Activated CD4-positive, alpha-beta T cell treated with anti-CD3 and anti-CD28 coated beads, Interleukin-2, amount 10 ng/mL, durations not matched to agents 24 days and 14 days (primary cell): ENCODE measurements at regions not wholly inside any gene's neighbourhood (a gene's known extent, or its start where the extent isn't known, plus 50 kb on each side); places are given as distances from the start of the nearest gene placed in this dataset.
A peak's percentile ranks its signal among the peaks of the same experiment; 100 is the strongest.

Experiments used
- DNase-seq: peaks from one replicate; pipeline ENCODE4 v3.0.0; 2022
- H3K27ac Mint-ChIP-seq: one replicate; pipeline ENCODE4 v1.8.0; 2022; ENCODE audit warnings: mild to moderate bottlenecking, mixed read lengths
- H3K27me3 Mint-ChIP-seq: one replicate; pipeline ENCODE4 v1.8.0; 2022; ENCODE audit warnings: mixed read lengths
- H3K36me3 Mint-ChIP-seq: one replicate; pipeline ENCODE4 v1.8.0; 2022; ENCODE audit warnings: low read depth, mild to moderate bottlenecking, mixed read lengths
- H3K4me1 Mint-ChIP-seq: one replicate; pipeline ENCODE4 v1.8.0; 2021; ENCODE audit warnings: mixed read lengths
- H3K4me3 Mint-ChIP-seq: one replicate; pipeline ENCODE4 v1.8.0; 2022; ENCODE audit warnings: mild to moderate bottlenecking, moderate library complexity, mixed read lengths
- H3K9me3 Mint-ChIP-seq: one replicate; pipeline ENCODE4 v1.8.0; 2021; ENCODE audit warnings: mixed read lengths
- intact Hi-C: fragments of 100-400 bp; cut with micrococcal nuclease; formaldehyde crosslinking; loops from one replicate; pipeline ENCODE4 v1.15.1; 2023

DNA sequence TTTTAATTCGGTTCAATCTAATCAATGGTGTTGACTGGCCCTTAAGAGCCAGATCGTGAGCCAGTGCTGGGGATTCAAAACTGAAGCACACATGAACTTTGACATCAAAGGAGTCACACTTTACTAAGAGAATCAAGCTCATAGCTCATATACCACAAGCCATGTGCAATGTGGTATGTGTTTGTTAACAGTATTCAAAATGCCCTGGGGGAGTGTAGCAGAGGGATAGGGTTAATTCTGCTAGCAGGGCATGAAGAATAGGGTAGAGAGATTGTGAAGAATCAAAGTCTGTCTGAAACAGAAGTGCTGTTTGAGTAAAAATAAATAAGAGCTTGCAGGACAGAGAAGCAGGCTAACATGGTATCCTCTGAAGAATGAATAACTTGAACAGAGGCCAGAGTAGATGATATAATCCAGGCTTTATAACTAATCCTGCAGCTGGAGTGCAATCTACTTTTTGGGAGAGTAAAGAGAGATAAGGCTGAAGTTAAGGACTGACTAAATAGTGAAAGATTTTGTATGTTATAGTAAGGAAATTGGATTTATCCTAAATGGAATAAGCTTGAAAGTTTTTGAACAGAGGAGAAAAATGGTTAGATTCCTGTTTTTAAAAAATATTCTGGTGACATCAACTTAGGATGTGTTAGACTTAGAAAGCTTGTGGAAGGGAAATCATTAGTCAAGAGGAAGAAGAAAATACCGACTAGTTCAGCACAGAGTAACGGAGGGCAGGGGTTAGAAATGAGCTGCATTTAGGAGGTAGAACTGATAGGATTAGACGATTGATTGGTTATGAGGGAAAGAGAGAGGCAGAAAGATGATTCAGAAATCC, 292.0 kb downstream of the NFKBIZ start:
- no peaks in the 10 kb centered on the region for H3K36me3 Mint-ChIP-seq
- peaks cover 15% of the 10 kb centered on the region for H3K27me3 Mint-ChIP-seq
- H3K4me1 Mint-ChIP-seq, result no peaks in the 10 kb centered on the region
- H3K4me3 Mint-ChIP-seq, result no peak overlapping the region
- no peak overlapping the region for H3K27ac Mint-ChIP-seq
- no peak for DNase-seq
- peaks cover 9% of the 10 kb centered on the region for H3K9me3 Mint-ChIP-seq
- intact Hi-C loops, result no loop called here

DNA sequence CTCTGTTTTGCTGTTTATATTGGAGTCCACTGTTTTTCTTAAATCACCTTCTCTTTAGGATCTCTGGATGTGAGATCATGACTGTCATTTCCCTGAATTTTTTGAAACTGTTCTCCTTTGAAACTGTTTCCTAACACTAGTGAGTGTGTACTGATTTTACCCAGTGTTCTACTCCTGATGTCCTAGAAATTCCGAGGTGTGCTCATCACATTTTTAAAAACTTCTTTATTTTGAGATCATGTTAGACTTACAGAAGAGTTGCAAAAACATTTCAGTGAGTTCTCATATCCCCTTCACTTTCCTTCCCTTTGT, 292.6 kb downstream of the NFKBIZ start:
- Mint-ChIP-seq H3K27me3 (peaks cover 15% of the 10 kb centered on the region), H3K36me3 (no peaks in the 10 kb centered on the region), H3K4me1 (no peaks in the 10 kb centered on the region), H3K9me3 (peaks cover 9% of the 10 kb centered on the region), H3K4me3 (no peak overlapping the region), H3K27ac (no peak overlapping the region)
- no peak for DNase-seq
- intact Hi-C loops, result no loop called here

GRCh38 chr3:102142379-102143060, 292.3 kb upstream of the ZPLD1 start:
- Mint-ChIP-seq H3K36me3 (no peaks in the 10 kb centered on the region), H3K9me3 (peaks cover 5% of the 10 kb centered on the region), H3K4me3 (no peak overlapping the region), H3K27me3 (peaks cover 13% of the 10 kb centered on the region), H3K4me1 (no peaks in the 10 kb centered on the region), H3K27ac (no peak overlapping the region)
- DNase-seq, result no peak
- intact Hi-C loops, result no loop called here

DNA sequence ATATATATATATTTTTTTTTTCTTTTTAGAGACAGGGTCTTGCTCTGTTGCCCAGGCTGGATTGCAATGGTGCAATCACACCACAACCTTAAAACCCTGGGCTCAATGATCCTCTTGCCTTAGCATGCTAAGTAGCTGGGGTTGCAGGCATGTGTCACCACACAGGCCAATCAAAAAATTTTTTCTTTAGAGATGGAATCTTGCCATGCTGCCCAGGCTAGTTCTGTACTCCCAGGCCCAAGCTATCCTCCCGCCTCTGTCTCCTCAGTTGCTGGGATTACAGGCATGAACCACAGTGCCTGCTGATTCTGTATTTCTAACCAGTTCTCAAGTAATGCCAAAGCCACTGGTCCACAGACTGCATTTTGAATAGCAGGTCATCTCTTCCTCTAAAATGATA, 291.3 kb upstream of the ZPLD1 start:
- no peak overlapping the region for H3K4me3 Mint-ChIP-seq
- peaks cover 13% of the 10 kb centered on the region for H3K27me3 Mint-ChIP-seq

GRCh38 chr3:102144063-102144462, 290.8 kb upstream of the ZPLD1 start:
- DNase-seq, result no peak
- Mint-ChIP-seq H3K27ac (no peak overlapping the region), H3K9me3 (peaks cover 11% of the 10 kb centered on the region), H3K27me3 (peaks cover 13% of the 10 kb centered on the region), H3K4me3 (no peak overlapping the region), H3K36me3 (no peaks in the 10 kb centered on the region), H3K4me1 (no peaks in the 10 kb centered on the region)
- intact Hi-C loops, result no loop called here

More for the DNA sequence above, 291.3 kb upstream of the ZPLD1 start:
- Mint-ChIP-seq H3K36me3 (no peaks in the 10 kb centered on the region), H3K4me1 (no peaks in the 10 kb centered on the region), H3K9me3 (peaks cover 7% of the 10 kb centered on the region), H3K27ac (no peak overlapping the region)
- no peak for DNase-seq
- intact Hi-C loops, result no loop called here

DNA sequence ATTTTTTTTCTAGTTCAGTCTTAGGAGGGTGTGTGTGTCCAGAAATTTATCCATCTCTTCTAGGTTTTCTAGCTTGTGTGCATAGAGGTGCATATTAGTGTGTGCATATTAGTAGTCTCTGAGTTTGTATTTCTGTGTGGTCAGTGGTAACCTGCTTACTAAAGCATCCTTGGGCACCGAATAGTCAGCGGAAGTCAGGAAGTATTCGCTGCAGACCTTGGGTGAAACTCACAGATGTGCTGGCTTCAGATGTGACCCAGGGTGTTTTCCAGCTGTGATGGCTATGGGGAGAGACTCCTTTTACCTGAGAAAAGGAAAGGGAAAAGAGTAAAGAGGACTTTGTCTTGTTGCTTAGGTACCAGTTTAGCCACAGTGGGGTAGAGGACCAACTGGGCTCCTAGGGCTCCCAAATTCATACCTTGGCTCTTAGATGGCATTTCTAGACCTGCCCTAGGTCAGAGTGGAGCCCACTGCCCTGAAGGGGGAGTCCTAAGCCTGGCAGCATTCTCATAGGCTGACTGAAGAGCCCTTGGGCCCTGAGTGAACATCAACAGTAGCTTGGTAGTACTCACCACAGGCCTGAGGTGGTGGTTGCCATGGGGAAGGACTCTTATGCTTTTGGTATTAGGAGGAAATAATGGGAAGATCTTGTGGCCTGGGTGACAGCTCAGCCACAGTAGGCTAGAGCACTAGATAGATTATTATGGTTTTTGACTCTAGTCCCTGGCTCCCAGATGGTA, 286.0 kb upstream of the ZPLD1 start:
- peaks cover 44% of the 10 kb centered on the region for H3K9me3 Mint-ChIP-seq
- peaks cover 9% of the 10 kb centered on the region for H3K36me3 Mint-ChIP-seq
- no peaks in the 10 kb centered on the region for H3K4me1 Mint-ChIP-seq
- intact Hi-C loops, result no loop called here
- H3K27me3 Mint-ChIP-seq, result no peaks in the 10 kb centered on the region
- H3K27ac Mint-ChIP-seq, result no peak overlapping the region
- H3K4me3 Mint-ChIP-seq, result no peak overlapping the region
- DNase-seq, result no peak

- intact Hi-C loops, result no loop called here
- H3K27me3 Mint-ChIP-seq, result peaks cover 1% of the 10 kb centered on the region
- peaks cover 4% of the 10 kb centered on the region for H3K4me1 Mint-ChIP-seq
These were observed 282.9 kb upstream of the ZPLD1 start for GRCh38 chr3:102151935-102152334.

DNA sequence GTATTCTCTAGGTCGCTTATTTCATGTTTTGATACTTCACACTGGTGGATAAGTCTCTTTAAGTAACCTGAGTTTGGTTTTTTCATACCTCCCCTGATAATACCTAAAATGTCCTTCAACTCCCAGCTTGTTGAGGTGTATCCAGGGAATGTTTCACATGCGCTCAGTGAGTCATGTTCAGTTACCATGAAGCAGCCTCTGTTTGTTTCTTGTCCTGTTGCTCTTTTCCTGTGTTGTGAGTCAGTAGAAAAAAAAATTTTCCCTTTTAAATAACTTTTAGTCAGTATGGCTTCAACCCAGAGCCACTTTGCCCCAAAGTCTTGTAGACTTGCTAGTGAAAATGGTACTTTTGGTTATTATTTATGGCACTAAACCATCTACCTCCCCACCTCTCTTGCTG, 278.4 kb upstream of the ZPLD1 start:
- intact Hi-C loops, result no loop called here
- Mint-ChIP-seq H3K4me3 (no peak overlapping the region), H3K4me1 (peaks cover 5% of the 10 kb centered on the region), H3K9me3 (peaks cover 18% of the 10 kb centered on the region), H3K27me3 (peaks cover 1% of the 10 kb centered on the region), H3K27ac (no peak overlapping the region), H3K36me3 (peaks cover 9% of the 10 kb centered on the region)
- no peak for DNase-seq

More at GRCh38 chr3:102151935-102152334, 282.9 kb upstream of the ZPLD1 start:
- Mint-ChIP-seq H3K36me3 (peaks cover 9% of the 10 kb centered on the region), H3K27ac (no peak overlapping the region), H3K4me3 (no peak overlapping the region), H3K9me3 (peaks cover 40% of the 10 kb centered on the region)
- DNase-seq, result no peak

DNA sequence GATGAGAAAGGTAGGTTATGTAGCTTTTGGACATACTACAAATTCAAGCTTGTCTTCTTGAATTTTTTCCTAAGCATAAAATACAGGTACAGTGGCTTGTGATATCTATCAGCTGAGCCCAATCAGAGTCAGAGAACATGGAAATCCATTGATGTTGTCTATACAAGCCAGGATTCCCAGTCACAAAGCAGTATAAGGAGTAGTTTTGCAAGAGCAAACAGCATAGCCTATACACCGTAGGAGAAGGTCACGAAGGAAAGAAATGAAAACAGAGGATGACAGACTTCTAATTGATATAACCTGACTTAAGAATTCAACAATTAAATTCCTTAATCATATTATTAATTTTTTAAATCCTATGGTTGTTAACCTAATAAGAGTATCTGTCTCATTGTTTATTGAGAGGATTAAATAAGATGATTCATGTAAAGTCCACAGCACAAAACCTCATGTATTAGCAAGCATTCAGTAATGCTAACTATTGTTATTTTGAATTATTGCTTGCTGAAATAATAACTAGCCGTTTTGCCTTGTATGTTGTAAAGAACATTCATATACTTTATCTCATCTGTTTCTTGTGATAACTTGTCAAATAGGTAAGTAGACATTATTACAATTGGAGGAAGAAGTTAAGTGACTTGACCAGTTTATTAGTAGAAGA, 276.6 kb upstream of the ZPLD1 start:
- intact Hi-C loops, result no loop called here
- DNase-seq, result no peak
- no peak overlapping the region for H3K4me3 Mint-ChIP-seq
- no peaks in the 10 kb centered on the region for H3K36me3 Mint-ChIP-seq
- peaks cover 18% of the 10 kb centered on the region for H3K4me1 Mint-ChIP-seq
- peaks cover 4% of the 10 kb centered on the region for H3K9me3 Mint-ChIP-seq
- peaks cover 1% of the 10 kb centered on the region for H3K27me3 Mint-ChIP-seq
- no peak overlapping the region for H3K27ac Mint-ChIP-seq

DNA sequence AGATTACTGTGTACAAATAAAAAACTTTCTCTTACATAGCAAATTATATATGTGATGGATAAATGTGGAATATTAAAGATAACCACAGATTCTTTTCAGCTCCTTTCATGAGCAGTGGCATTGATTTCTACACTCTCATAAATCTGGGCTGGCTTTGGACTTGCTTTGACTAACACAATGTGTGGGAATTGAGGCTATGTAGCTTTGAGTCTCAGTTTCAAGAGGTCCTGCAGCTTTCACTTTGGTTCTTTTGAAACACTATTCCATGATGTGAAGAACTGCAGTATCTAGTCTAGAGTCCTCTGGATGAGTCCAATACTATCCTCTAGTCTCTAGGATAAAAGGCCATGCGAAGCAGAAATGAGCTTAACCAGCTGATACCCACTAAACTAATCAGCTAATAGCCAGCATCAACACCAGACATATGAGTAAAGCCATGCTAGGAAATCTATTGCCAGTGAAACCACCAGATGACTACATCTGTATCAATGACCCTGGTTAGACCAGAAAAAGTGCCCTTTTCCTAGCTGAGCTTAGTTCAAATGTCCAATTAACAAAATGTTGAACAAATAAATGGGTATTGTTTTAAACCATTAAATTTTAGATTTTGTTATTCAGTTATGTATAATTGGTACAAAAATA, 274.9 kb upstream of the ZPLD1 start:
- Mint-ChIP-seq H3K36me3 (no peaks in the 10 kb centered on the region), H3K4me3 (no peak overlapping the region)

GRCh38 chr3:102161384-102162006, 273.3 kb upstream of the ZPLD1 start:
- peaks cover 16% of the 10 kb centered on the region for H3K4me1 Mint-ChIP-seq
- no peaks in the 10 kb centered on the region for H3K36me3 Mint-ChIP-seq
- no peaks in the 10 kb centered on the region for H3K27me3 Mint-ChIP-seq
- intact Hi-C loops, result loop anchor here (1.0 to 5.0 kb wide), 4 partner anchors 69 to 334 kb away; no protein-coding TSS in a partner anchor
- H3K4me3 Mint-ChIP-seq, result no peak overlapping the region
- no peak for DNase-seq
- H3K9me3 Mint-ChIP-seq, result no peaks in the 10 kb centered on the region
- peak overlapping the region; percentile 78 for H3K27ac Mint-ChIP-seq

More for the DNA sequence above, 274.9 kb upstream of the ZPLD1 start:
- H3K9me3 Mint-ChIP-seq, result no peaks in the 10 kb centered on the region
- H3K27me3 Mint-ChIP-seq, result no peaks in the 10 kb centered on the region
- no peak overlapping the region for H3K27ac Mint-ChIP-seq
- no peak for DNase-seq
- intact Hi-C loops, result loop anchor here (2.0 to 5.0 kb wide), 3 partner anchors 67 to 333 kb away; no protein-coding TSS in a partner anchor
- peaks cover 18% of the 10 kb centered on the region for H3K4me1 Mint-ChIP-seq

DNA sequence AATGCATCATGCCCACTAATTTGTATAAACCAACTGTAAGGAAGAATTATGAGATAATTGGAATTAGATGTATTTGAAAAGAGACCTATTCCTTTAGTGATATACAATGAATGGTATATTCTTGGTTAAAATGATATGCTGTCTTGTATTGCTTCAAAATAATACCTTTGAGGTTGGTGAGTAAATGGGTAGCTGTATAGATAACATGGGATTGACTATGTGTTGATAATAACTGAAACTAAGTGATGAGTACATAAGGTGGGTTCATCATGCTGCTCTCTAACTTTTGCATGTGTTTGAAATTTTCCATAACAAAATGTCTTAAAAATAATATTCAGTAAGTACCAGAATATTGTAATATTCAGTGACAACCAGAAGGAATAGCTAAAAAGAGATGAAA, 272.6 kb upstream of the ZPLD1 start:
- DNase-seq, result no peak
- Mint-ChIP-seq H3K9me3 (no peaks in the 10 kb centered on the region), H3K4me3 (no peak overlapping the region), H3K27ac (peak overlapping the region; percentile 56), H3K27me3 (no peaks in the 10 kb centered on the region), H3K4me1 (peaks cover 14% of the 10 kb centered on the region), H3K36me3 (no peaks in the 10 kb centered on the region)
- intact Hi-C loops, result loop anchor here (5.0 kb wide), 2 partner anchors 310 to 335 kb away; no protein-coding TSS in a partner anchor
